GM21723 (cell line): ENCODE measurements at regions not wholly inside any gene's neighbourhood (a gene's known extent, or its start where the extent isn't known, plus 50 kb on each side); places are given as distances from the start of the nearest gene placed in this dataset.

Experiments
- ATAC-seq: cut with Tn5 transposase; IDR thresholded peaks from one replicate; pipeline ENCODE4 v1.9.1; 2021; ENCODE audit warnings: mild to moderate bottlenecking, moderate library complexity; ENCODE audit not compliant: unreplicated experiment

DNA sequence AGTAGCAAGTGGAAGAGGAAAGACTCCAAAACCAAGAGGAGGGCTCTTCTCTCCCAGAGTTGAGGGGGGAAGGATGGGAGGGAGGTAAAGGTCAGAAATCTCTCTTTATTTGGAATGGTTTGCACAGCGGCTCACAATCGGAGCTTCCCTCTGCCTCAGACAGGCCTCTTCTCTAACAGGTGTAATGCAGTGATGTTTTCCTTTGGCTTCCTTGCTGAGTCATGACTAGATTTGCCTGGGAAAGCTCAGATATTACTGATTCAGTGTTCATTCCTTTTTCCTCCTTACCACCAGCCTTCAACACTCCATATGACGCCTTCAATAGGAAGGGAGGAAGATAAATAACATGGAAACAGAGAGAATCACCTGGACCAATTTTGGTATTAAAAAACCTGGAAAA is 136.6 kb downstream of the RNF152 start:
- no peak for ATAC-seq

DNA sequence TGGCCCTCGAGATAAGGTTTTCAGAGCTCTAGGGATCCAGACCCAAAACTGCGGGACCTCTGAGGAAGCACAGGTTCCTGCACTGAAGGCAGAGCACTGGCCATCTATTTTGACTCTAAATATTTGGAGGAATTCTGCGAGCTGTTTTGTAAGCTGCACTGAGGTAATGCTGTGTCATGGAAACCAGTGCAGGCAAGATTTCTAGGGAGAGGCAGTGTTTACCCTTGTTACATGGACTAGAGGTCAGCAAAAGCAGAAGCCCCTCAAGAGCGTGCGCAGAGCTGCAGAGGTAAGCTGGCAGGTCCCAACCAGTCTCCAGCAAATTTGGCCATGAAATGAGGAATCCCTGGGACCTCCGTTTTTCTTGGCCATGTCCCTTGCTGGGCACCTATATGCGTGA is 137.3 kb downstream of the RNF152 start:
- ATAC-seq: no peak

DNA sequence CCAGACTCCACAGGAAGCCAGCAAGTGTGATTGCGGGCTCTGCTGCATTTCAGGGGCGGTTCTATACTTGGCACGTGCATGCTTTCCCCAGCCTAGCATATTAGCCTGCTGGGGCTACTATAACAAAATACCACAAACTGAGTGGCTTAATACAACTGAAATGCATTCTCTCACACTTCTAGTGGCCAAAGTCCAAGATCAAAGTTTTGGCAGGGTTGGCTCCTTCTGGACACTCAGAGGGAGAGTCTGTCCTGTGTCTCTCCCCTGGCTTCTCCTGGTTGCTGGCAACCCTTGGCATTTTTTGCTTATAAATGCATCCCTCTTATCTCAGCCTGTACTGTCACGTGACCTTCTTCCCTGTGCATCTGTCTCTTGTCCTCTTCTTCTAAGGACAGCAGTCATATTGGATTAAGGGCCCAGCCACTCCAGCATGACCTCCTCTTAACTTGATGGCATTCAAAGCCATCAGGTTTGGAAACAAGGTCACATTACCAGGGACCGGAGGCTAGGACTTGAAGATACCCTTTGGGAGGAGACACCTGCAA is 138.7 kb downstream of the RNF152 start:
- ATAC-seq: no peak

DNA sequence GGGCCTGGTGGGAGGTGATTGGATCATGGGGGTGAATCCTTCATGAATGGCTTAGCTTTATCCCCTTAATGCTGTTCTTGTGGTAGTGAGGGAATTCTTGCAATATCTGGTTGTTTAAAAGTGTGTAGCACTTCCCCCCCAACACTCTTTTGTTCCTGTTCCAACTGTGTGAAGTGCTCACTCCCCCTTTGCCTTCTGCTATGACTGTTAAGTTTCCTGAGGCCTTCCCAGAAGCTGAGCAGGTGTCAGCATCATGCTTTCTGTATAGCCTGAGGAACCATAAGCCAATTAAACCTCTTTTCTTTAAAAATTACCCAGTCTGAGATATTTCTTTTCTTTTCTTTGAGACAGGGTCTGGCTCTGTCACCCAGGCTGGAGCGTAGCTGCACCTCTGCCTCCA is 139.4 kb downstream of the RNF152 start:
- ATAC-seq: no peak

DNA sequence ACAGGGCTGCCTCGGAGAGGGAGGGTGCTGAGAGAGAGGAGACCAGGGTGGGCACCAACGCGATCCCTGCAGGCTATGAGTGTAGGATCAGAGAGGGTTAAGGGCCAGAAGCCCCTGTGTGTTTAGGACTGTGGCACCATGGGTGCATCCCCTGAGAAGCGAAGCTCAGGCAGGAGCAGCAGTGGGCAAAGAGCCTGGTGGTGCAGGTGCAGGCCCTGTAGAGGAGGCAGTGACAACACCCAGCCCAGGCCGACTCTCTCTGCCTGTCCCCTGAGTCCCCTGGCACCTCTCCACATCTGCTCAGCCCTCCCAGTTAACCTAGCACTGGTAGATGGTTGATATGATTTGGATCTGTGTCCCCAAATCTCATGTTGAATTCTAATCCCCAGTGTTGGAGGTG is 139.8 kb downstream of the RNF152 start:
- ATAC-seq: no peak

DNA sequence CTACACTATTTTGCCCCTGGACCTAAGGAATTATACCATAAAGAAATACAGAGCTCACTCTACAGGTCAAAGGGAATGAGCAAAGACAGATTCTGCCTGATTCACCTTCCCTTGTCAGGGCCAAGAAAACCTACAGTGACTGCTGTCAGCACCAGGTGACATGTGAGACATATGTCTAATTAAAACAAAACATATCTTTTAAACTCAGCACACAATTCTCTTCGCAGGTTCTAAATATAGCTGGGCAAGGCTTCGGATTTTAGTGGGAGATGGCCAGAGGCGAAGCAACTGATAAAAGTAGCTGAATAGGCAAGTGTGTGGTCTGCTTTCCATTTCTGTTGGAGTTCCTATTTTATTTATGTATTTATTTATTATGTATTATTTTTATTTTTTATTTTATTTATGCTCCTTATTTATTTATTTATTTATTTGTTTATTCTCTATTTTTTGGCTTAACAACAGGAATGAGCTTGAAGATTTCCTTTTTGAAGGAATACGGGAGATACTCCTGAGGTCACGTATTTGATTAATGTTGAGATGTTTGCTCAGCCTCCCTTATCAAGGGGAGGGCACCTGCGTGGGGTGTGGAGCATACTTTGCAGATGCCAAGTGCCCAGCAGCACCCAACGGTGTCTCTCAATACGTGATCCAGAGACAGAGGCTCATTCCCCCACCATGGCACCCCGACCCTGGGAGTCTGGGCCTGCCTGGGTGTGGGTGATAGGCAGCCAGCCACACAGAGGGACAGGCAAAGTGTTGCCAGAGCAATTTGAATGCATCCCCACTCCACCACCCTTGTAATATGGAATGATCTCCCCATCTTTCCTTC is 141.8 kb downstream of the RNF152 start:
- ATAC-seq: no peak

DNA sequence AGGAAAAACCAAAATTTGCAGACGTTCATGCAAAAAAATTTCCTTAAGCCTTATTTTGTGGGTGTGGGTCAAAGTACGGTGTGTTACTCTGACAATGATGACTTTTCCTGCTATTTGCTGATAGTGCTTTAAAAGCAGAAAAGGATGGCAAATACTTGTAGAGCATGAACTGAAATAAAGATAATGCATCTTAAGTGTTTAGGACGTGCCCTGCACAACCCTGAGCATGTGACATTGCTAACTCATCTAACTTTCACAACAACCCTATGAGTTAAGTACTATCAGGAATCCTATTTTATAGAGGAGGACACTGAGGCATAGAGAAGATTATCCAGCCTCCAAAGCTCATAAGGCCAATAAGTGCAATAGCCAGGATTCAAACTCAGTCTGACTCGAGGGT is 143.3 kb downstream of the RNF152 start:
- no peak for ATAC-seq

DNA sequence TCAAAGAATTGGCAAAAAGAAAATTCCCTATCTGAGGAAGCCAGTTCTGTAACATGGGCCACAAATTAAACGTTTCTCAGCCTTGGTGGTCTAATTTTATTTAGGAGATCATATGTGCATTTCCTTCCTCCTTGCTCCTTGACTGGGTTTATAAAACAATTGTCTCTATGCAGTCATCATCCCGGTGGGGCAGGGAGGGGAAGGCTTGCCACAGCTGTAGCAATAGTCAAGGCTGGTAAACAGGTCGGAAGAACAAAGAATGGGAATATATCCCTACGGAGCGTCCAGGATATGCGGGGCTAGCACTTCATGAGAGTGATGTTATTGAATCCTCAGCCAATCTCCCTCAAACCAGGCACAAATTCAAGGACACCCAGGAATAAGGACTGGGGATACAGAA is 143.8 kb downstream of the RNF152 start:
- ATAC-seq: no peak

DNA sequence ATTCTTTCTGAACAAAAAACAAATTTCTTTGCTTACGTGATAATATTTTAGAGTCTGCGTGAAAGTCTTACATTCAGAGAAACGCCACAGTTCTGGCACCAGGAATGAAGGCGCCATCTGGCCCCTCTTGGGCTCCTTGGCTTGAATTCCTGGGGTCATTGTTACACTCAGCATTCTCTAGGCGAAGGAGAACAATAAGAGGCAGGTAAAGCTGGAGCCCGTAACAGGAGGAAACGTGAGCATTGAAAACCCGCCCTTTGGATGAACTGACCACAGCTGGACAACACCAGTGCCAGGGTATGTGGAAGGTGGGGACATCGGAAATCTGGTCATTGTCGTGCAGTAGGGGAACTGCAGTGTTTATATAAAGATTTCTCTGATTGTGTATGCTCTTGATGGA is 144.8 kb downstream of the RNF152 start:
- ATAC-seq: no peak

DNA sequence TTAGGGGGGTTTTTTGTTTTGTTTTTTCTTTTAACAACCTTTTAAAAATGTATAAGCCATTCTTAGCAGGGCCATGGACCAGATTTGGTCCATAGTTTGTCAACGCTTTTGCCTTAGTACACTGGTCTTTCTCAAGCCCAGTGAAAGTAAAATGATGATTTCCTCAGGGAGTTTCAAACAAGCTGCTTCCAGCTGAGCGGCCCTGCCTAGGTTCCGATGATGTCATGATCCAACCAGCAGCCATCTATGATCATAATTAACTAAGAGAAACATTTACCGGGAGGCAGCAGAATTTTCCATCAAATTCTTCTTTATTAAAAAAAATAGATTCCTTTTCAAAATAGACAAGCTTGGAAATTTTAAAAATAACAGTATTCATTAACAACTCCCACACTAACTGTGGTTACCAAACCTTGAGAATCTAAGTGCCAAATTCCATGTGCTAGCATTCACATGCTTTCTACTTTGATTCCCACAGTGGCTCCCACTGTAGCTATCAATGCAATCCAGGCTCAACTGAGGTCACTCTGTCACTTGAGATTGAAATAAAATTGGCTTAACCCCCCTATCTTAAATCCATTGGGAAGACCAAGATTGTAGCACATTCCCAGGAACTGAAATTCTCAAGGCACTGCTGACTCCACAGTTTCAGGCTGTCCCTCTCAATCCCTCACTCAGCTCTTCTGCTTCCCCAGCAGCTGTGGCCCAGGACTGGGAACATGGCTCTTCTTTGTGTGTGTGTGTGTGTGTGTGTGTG is 148.9 kb downstream of the RNF152 start:
- no peak for ATAC-seq

DNA sequence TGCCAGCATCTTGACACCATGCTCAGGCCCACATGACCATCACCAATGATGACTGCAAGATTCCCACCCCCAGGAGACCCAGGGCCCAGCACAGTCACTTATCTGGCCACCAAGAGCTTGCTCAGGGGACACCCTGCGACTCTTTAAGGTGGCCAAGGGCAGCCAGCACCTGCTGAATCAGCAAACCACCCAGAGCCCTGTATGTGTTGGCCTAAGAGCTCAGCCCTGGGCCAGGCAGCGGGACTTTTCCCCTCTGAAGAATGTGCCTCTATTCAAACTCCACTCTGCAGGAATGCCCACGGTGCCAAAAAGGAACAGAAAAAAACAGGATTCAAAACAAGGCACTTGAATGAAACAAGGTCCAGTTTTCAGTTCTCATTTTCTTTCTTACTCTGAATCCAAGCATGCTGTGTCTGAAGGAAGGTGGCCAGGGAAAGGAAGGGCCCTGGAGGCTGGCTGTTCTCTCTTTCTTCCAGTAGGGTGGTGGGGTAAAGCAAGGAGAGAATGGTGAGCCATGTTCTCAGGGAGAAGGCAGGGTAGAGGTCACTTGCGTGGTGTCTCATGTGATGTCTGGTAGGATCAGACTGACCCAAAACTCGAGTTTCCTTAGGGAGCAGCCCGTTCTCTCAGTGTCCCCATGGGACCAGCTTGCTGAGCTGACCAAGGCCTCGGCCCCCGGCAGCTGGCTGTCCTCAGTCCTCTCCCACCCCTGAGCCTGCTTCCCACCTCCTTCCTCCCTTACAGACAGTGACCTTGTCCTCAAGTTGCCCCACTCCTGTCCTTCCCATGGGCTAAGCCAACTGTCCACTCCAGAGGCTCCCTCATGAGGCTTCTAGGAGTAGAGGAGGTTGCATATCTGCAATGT is 150.0 kb downstream of the RNF152 start:
- no peak for ATAC-seq

DNA sequence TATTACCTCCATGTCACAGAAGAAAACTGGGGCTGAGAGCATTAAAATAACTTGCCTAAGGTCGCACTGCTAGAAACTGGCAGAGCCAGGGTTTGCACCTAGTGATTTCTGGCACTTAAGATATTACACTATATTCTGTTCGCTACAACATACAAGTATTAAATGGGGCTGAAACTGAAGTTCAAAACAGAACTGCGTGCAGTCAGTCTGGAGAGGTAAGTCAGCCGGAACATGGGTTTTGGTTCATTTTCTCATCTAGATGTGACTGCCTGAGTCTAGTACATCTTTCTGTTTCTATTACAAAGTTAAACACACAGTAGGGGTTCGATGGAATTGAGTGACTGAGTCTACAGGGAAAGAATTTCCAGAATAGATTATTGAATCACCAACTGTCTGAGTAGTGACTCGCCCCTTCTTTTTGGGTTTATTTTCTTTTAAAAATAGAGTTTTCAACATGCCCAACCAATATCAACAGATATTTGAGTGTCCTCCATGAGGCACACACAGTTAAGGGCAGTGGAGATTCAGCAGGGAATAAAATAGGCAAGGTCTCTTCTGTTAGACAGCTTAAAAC is 150.8 kb downstream of the RNF152 start:
- no peak for ATAC-seq

DNA sequence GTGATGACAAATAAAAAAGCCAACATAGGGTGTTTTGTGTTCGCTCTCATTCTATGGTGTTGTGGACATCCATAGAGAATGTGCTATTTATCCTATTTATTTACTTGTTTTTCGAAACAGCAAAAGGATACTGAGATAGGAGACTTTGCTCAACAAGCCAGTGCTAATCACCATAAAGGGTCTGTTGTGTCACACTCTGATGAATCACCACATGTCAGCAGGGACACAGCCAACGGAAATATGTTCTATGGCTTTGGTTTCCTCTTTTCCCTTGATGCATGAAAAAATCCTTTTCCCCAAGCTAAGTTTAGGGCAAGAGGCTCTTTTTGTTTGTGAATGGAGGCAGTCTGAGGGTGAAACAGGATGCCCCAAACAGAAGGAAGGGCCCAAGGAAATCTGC is 154.3 kb downstream of the RNF152 start:
- ATAC-seq: no peak

DNA sequence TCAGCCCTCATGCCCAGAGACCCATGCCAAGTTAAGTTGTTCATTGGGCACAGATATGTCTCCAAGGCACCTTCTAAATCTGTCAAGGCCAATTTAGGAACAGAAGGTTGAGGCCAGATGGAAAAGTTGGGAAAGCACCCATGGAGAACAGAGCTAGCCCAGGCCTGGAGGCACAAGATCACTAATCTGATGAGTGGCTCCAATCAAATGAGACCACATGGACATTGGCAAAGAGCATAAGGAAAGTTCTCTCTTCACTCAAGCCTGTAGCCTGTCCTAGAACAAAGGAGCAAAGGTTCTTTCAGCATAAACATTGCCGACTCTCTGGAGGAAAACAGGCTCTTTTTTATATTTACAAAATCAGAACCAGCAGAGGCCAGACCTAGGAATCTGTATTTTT is 154.8 kb downstream of the RNF152 start:
- ATAC-seq: no peak

DNA sequence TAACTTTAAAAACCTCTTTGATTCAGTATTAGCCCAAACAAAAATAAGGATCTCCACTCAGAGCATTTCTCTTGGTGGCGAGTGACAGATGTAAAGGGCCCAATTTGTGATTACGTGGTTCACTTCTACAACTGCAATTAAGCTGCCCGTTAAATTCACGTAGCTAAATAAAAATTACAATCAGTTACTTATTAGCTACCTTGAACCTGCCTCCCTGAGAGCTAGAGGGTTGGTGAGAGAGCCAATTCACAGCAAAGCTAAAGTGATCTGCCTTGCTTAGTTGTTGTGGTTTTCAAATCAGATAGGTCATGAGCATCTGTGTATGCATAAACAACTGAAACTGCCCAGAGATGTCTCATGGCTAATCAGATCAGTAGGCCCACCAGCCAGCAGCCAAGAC is 156.7 kb downstream of the RNF152 start:
- no peak for ATAC-seq

DNA sequence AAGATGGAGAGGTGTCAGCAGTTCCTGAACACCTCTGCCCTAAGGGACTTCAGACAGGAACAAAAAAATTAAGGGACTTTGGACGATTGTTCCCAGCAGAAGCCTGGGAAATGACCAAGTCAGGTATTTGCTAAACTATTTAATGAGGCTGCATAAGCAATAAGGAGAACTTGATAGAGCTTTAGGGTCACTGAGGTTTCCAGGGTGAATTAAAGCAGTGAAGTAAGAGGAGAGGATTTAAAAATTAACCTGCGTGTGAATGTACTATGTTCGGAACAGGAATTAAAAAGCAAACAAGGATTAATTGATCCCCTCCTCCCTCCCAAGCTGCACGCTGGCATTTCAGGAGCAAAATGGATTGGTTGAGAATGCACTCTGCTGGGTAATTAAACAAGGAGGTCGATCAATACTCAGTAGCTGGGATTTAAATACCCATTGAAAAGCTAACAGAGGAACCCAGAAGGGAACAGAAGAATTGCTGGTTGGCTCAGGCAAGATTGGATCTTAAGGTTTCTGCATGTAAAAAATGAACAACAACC is 157.2 kb downstream of the RNF152 start:
- no peak for ATAC-seq

DNA sequence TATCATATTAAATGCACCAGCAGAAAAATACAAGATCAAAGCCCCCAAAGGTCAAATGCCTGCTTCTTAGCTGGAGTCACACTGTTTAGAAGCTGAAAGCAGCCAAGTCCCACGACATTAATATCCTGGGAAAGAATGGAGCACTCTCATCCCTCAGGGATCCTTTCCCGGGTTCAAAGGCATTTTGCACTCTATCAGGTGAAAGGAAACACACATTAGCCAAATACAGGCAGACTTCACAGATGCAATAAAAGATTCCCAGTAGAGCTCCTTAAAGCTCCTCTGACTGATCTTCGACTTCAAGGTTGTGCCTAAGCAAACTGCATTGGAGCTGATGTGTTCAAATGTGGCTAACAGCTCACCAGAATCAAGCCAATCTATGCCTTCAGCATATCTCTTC is 158.4 kb downstream of the RNF152 start:
- ATAC-seq: no peak

DNA sequence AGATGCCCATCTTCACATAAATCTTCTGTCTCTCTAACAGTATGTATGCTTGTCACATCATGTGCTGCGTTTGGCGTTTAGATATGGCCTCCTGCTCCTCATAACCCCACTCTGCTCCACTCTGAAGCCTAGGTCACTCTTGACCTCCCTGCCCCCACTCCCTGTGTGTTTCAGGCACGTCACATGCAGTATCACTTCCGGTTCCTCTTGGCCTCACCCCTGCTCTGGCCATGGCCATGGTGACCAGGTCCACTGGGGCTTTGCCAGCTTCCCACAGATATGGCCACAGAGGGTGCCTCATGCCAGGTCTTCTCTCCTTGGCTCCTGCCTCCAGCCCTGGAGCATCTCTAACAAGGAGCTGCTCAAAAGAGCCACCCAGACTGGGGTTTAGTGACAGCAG is 160.0 kb downstream of the RNF152 start:
- no peak for ATAC-seq

DNA sequence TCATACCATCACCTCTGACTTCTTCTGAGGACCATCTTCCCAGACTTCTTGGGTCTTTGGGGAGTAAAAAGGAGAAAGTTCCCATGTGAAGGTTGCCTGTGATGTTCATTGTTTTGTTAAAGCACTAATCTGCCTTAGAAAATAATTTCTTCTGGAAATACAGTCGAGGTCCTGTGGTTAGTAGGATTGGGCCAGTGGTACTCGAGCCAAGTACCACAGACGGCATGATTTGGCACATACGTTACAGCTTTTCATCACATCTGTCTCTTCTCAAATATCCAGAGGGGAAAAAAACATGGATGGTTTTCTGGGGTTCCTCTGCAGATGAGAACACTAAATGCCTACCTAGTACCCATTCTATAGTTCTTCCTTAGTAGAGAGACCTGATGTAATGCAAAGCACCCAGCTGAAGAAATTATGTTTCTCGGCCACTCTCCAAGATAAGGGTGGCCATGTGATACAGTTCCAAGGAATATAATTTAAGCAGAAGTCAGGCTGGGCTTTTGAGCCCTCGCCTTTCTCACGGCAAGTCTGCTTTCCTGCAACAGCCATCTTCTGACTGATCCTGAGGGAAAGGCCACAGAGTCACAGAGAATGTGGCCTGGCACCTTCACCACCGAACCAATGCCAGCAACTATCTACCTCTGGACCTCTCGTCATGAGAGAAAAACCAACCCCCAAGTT is 161.0 kb downstream of the RNF152 start:
- no peak for ATAC-seq

DNA sequence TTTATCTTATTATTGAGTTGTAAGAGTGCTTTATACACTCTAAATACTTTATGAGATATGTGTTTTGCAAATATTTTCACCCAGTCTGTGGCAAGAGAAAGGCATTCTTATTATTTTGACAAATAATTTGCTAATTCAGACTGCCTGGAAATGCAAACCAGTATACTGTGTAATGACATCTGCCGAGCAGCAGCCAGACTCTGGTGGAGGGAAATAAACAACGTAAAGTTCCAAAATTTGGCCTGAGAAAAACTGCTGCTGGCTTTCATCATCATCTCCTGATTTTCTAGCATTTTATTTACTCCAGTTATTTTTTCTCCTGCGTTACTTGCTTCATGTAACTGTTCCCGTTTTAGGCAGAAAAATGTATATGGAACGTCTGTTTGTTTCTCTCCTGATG is 161.6 kb downstream of the RNF152 start:
- no peak for ATAC-seq
